NCI-H460 (cell line): ENCODE measurements at regions not wholly inside any gene's neighbourhood (a gene's known extent, or its start where the extent isn't known, plus 50 kb on each side); places are given as distances from the start of the nearest gene placed in this dataset.
A peak's percentile ranks its signal among the peaks of the same experiment; 100 is the strongest.

Experiments used
- DNase-seq: peaks from one replicate; pipeline ENCODE4 v3.0.0-alpha.2; 2016; ENCODE audit warnings: low read depth; ENCODE audit errors: extremely low read depth

DNA sequence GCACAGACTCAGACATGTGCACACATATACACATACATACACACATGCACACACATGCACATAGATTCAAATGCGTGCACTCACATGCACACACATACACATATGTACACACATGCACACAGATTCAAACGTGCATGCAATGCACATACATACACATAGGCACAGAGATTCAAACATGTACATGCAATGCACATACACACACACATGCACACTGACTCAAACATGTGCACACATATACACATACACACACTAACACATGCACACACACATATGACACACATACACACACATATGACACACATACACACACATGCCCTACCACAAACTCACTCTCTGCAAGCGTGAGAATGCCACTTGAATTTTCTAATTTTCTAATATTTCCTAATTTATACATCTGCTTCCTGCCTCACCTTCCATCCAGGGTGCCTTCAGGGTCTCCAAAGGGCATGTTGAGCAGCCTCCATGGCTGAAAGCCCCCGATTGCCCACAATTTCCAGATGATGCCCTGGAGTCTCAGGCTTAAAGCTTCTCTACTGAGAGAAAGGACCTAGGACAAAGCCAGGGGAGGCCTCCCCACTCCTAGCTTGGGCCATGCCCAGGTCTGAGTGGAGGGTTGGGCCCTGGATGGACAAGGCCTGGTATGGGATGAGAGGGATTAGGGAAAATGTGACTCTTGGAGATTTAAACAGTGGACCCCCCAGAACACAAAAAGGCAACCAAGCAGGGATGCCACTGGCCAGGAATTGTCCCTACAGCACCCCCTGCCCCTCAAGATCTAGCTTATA, 487.1 kb downstream of the TCERG1L start:
- DNase-seq = no peak

DNA sequence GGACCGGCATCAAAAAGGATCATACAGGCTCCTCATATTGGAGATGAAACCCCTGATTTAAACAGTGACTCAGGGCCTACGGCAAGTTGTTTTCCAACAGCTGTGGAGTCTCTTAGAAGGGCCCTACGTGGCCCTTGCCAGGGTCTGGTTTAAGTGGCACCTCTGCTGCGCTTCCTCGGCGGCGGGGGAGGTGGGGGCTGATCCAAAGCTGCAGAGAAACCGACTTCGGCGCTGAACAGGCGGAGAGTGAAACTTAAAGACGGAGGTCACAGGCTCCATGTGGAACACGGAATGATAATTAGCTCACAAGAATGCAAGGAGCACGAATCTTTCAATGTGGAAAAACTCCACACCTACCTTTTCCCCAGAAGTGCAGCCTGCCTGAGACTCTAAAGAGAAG, 477.9 kb downstream of the TCERG1L start:
- DNase-seq = no peak

- DNase-seq = no peak
Observed at GRCh38 chr10:130834170-130834569, 477.4 kb downstream of the TCERG1L start.

DNA sequence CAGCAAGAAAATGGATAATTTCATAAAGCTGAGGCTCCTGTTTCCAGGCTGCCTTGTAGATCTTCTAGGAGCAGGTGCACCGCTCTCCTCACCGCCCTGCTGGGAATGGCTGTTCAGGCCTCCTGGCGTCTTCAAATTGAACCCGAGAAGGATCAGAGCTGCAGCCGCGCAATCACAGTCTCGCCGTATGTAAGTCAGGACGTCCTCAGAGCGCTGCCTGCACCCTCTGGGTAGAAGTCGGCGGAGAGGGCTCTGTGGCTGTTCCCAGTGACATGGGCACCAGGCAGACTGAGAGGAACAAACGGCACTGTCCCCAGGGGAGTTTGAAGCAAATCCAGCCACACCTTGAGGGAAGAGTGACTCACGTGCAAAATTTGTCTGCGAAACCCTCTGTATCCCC, 476.9 kb downstream of the TCERG1L start:
- DNase-seq = no peak

GRCh38 chr10:130835068-130835467, 476.5 kb downstream of the TCERG1L start:
- no peak for DNase-seq

GRCh38 chr10:130836344-130836743, 475.2 kb downstream of the TCERG1L start:
- no peak for DNase-seq

DNA sequence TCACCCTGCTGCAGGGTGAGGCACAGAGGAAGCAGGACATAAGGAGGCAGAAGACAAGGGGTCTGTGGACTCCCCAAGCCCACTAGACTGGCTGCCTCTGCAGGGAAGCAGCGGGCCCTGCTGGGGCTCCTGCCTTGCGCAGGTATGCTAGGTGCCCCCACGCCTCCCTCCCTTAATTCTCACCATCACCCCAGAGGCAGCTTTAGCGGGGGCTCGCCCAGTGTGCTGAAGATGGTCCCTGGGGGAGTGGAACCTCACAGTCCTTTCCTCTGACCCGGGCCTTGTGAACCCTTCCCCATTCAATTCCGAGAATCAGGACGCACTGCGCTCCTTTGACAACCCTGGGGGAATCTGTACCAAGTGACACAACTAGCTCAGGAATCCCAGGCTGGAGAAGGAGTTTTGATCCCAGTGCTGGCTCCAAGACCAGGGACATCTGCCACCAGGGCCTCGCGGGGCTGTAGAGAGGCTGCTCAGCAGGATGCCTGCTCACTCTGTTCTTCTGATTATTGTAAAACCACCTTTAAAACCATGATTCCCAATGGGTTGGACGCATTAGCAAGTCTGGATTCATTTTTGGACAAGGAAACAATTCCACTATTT, 468.4 kb downstream of the TCERG1L start:
- DNase-seq = no peak

DNA sequence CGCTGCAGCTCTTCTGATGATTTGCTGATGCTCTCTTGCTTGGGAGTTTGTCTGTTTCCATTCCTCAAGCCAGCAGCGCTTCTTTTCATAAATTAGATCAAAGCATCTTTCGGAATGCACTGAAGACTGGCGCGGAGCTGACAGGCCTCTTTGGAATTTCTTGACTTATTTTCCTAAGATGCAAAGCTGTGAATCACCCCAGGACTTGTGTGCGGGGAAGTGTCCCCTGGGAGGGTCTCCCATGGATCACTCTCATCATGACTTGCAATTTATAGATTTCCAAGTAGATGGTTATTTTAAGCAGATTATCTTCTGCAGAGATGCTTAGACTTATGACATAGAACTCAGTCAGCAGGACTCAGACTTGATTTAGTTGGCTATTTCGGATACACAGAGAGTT, 467.2 kb downstream of the TCERG1L start:
- DNase-seq = peak; percentile 17

GRCh38 chr10:130847170-130847569, 464.4 kb downstream of the TCERG1L start:
- DNase-seq = no peak

- DNase-seq = no peak
Observed at GRCh38 chr10:130848855-130849254, 462.7 kb downstream of the TCERG1L start.

DNA sequence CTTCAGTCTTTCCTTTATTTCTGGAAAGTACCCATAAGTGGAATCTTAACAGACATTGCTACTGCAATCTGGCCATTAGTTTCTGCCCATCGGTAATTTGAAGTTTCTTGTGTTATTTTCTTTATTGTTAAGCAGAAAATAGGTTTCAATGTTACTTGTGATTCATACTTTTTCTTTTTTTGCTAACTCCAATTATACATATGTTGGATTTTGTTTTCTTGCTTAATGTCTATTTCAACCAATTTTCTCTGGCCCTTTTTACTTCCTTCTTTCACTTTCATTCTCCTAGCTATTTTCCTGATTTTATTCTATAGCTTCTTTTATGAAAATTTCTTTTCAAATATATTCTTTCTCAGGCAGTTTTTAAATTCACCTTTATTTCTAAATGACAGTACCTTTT, 457.4 kb downstream of the TCERG1L start:
- DNase-seq = no peak

GRCh38 chr10:130857631-130858295, 453.8 kb downstream of the TCERG1L start:
- DNase-seq = no peak

GRCh38 chr10:130858626-130859025, 452.9 kb downstream of the TCERG1L start:
- DNase-seq = no peak

DNA sequence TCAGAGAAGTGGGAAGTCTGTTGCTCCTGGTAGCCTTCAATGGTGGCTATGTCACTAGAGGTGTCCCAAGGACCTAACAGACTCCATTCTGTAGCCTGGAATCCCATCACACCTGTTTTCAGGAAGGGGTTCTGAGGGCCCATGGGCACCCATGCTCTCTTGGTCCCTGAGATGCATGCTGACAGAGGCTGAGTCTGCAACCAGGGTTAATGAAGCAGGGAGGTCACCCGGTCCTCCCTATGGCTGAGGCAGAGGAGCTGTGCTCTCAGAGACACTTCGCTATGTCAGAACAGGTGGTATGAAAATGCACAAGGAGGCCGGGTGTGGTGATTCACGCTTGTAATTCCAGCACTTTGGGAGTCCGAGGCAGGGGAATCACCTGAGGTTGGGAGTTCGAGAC, 452.1 kb downstream of the TCERG1L start:
- no peak for DNase-seq

- DNase-seq = no peak
Observed at GRCh38 chr10:130862122-130862521, 449.4 kb downstream of the TCERG1L start.

GRCh38 chr10:130862626-130863025, 448.9 kb downstream of the TCERG1L start:
- no peak for DNase-seq

DNA sequence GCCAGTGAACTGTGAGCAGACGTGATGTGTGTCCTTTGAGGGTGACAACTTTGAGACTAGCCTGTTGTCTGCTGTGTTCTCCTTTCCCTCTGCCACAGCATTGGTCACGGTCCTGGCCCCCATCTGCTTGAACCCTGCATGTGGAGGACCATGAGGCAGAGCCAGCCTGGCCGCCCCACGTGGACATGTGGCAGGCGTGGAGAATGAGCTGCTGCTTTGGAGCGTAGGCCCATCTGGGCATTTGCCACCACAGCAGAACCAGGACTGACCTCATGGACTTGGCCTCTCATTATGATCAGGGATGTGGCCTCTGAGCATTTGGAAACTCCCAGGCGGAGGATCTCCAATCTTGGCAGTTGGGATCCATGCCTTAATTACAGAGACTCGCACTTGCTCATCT, 448.5 kb downstream of the TCERG1L start:
- no peak for DNase-seq

DNA sequence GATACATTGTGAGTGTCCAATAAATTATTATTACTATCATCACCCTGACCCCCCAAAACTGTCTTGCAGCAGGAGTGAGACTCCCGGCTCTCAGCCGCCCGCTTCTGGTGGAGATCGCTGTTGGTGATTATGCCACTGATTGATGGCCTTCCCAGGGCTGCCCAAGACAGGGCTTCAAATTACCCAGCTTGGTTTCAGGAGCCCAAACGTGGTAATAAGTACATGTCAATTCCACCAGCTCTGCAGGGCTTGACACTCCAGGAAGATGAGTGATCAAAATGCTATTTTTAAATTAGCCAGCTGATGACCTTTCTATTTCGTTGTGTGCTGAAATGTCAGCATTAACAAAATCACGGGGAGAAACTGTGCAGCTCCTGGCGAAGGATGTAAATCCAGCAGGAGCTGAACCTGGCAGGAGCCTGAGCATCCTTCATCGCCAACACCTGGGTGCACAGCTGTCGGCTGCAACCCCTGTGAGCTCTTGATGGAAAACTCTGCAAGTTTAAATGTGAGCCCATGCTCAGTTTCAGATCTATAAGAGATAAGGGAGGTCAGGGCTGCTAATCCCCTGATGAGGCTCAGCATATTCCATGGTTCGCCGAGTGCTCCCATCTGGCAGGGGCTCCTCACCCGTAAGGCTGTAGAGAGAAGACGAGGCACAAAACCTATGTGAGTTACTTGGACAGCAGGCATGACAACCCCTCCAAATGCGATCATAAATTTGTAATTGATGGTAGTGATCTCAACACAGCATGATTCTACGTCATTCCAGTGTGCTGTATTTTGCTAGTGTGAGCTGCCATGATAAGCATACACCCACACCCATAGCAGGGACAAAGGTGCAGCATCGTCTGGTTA, 446.3 kb downstream of the TCERG1L start:
- DNase-seq = no peak

DNA sequence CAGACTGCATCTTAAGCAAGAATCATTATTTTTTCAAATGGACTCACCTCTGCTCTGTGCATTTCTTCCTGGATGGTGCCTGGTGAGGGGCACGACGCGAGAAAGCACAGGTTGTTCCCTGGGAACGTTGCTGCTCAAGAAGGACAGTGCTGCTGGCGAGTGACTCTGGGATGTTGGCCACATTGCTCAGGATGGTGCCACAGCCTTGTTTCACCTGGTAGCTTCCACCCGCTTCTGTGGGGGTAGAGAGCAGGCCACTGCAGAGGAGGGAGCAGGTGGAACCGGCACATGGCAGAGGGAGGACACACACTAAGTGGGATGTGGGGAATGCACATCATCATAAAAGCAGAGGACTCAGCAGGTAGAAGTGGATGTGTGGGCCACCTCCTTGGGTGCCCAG, 444.7 kb downstream of the TCERG1L start:
- no peak for DNase-seq

DNA sequence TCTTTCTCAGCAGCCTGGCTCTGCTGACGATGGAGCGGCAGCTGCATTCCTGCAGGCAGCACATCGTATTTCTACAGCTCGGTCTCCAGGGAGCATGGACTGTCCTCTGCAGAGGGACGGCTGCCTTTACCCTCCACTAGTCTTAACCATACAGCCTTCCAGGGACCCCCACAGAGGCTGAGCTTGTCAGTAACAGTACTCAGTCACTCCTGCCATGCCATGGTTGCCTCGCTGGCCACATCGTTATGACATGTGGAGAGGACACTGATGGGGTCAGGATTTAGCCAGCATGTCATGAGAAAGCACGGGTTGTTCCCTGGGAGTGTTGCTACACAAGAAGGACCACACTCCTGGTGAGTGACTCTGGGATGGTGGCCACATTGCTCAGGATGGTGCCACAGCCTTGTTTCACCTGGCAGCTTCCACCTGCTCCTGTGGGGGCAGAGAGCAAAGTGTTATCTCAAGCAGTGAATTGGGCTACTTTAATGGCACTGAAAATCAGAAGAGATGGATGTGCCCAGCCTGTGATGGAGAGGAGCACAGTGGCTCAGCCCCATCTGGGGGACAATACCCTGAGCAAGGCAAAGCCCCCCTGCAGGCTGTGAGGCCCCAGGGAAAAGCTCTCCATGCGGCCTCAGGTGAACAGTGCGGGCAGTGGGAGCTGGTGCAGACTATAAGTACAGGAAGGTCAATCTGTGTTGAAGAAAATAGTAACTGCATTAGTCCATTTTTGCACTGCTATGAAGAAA, 443.9 kb downstream of the TCERG1L start:
- no peak for DNase-seq
